HG02973 (cell line): ENCODE measurements at regions not wholly inside any gene's neighbourhood (a gene's known extent, or its start where the extent isn't known, plus 50 kb on each side); places are given as distances from the start of the nearest gene placed in this dataset.
"Not testable (repeated sequence)": the region's sequence is repeated elsewhere in the genome, so short reads cannot be mapped to it uniquely, and the experiment has no call there.

Experiments
- ATAC-seq: cut with Tn5 transposase; IDR thresholded peaks from one replicate; pipeline ENCODE4 v1.9.1; 2021; ENCODE audit warnings: moderate library complexity; ENCODE audit not compliant: unreplicated experiment

GRCh38 chr18:38153116-38153515, 587.5 kb upstream of the CELF4 start:
- not testable (repeated sequence) for ATAC-seq

DNA sequence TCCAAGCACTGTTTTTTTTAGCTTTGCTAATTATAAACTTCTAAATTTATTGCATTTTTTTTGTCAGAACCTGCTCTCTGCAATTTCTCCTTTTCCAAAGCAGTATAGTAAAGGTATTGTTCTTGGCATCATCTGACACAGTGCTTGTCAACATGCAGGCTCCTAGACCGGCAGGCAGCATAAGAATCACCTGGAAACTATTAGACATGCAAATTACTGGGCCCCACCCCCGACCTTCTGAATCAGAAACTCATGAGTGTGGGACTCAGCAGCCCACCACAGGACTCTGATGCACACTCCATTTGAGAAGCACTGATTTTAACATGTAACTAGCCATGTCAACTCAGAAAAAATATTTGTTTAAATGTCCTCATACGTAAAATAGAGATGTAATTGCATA, 551.1 kb upstream of the CELF4 start:
- no peak for ATAC-seq

DNA sequence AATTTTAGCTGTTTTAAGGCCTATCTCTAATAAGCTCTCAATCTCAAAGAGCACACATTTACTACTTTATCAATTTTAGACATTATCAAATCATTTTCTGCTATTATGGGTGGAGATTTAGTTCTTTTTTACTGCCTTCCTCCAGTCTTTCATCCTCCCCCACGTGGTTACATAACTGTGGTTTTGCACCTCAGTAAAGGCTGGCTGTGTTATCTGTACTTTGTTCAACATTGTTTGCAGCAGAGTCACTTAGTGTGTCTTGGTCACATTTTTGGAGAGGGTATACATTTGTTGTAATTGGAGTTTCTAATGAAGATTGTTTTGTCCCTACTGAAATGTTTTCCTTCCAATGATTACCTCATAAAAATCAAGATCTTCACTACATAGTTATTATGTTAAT, 549.6 kb upstream of the CELF4 start:
- ATAC-seq = no peak

- no peak for ATAC-seq
Measured at GRCh38 chr18:38087538-38087937, 521.9 kb upstream of the CELF4 start.

- no peak for ATAC-seq
Measured at GRCh38 chr18:38081516-38081915, 515.9 kb upstream of the CELF4 start.

DNA sequence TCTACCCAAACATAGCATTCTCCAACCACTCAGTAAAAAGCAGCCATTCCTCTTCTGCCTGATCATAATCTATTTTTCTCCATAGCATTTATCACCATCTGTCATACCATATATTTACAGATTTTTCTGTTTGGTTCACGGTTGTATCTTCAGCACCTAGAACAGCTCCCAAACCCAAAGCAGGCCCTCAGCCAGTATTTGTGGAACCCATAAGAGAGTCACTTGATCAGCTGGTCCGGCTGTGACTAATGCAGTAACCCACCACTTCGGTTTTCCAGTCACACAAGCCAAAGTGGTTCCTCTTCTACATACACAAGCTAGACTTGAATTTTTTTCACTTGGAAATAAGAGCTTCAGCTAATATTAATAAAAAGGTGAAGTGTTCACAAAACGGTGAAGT, 511.6 kb upstream of the CELF4 start:
- ATAC-seq = no peak

DNA sequence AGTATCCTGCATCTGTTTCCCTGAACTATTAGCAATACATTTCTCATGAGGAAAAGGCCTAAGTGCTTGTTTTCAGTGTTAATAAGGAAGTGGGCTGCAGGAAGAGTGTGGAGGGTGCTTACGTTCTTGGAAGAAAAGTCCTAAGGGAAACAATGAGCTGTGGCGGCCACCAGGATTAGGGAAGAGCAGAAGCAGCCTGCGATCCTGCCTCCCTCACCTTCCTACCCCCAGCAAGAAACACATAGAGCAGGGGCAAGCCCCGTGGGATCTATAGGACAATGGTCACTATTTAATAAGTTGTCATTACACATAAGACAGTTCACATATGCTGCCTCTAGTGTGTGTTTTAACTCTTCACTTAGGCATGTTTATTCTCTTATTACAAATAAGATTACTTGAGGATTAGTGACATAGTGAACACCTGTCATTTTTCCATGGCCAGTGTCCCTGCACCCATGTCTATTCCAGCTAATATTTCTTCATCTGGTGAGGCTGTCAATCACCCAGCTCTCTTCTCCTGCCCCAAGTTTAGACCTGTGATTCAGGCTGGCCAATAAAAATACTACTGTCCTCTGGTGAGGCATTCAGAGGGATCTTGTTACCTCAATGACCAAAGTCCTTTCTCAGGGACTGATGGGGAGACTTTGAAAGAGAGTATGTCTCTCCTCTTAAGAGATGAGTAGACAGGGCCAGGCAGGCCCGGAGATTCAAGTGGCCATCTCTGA, 510.9 kb upstream of the CELF4 start:
- ATAC-seq = no peak

GRCh38 chr18:38074298-38074876, 508.8 kb upstream of the CELF4 start:
- ATAC-seq = no peak

- ATAC-seq = no peak
Measured at GRCh38 chr18:38067821-38068220, 502.2 kb upstream of the CELF4 start.

DNA sequence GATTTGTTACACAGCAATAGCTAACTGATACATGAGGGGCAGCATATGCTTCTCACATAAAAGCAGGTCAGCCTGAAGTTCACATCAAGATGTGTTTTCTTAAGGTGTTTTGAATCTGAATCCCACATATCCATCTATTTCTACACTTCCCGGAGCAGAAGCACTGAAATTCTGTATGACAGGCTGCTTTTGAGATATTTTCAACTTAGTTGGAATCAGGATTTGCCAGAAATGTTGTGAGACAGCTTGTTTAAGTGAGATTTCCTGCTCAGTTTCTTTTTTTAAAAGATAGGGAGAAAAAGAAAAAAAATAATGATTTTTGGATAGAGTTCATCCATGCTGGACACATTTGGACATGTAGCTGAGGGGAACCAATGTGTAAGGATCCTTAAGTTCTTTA, 501.5 kb upstream of the CELF4 start:
- ATAC-seq = no peak

DNA sequence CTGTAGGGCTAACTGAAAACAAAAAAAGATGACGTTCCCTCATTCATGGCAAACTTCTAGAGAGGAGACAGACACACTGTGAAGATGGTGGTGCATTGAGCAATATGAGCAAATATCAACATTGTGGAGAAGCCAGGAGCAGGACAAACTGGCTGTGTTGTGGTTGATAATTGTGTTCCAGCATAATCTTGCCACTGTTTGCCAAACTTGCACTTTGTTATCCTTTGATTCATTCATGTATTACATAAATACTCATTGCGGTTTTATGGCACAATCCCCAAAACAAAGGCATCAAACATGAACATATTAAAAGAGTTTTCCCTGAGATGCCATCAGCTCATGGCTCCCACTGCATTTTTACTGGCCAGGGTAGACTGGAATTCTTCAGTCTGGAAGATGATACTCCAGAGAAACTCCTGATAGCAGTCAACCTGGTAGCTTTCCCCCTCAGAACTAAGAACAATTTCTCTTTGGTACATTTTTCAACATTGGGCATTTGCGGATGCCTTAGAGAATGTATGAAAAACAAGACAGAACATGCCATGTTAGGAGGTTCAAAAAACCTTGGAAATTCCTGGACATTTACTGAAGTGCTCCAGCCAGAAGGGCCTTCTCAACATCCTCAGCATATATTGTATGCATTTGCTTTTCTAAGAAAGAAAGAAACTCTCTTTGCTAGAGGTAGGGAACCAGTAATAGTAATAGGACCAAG, 487.4 kb upstream of the CELF4 start:
- ATAC-seq = no peak

DNA sequence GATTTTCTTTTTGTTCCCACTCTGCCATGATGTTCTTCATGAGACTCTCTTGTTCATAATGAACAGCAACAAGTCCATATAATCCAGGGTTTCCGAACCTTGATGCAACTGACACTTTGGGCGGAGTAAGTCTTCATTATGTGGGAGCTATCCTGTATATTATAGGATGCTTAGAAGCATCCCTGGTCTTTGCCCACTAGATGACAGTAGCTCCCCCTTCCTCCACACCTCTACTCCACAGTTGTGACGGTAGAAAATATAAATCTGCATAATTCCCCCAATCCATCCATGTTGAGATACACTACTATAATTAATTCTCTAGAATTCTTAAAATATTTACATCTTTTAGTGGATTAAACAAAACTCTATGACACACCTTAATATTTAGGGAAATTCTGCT, 482.2 kb upstream of the CELF4 start:
- ATAC-seq = no peak

DNA sequence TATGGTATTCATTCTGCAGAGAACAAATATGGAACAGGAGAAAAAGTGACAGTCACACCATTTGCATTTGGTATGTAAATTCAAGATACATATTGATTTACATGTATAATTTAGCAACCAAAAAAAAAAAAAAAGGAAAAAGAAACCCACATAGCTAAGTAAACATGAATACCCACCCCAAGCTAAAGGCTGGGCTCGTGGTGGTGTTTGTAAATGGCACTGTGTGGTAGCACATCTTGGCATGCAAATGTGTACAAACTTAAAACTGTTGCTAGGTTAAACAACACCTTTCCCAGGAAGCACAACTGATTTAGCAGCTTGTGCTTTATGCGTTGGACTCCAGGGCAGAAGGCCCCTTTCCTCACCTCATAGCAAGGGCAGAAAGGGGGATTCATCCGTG, 481.1 kb upstream of the CELF4 start:
- no peak for ATAC-seq

DNA sequence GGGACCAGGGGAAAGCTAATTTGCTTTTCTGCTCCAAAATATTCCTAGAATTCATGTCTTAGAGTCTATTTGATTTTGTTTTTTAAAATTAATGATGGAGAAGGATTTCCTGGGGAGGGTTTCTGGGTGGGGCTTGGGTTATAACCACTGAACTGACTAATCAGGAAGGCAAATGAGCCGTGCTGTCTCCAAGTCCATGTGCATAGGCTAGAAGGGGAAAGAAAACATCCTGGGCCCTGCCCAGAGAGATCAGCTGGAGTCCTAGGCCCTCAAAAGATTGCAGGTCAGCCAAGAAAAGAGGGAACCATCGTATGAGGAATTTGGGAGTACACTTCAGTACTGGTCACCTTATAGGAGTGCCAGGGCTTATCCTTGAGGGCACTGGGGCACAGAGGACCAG, 480.2 kb upstream of the CELF4 start:
- ATAC-seq = no peak

DNA sequence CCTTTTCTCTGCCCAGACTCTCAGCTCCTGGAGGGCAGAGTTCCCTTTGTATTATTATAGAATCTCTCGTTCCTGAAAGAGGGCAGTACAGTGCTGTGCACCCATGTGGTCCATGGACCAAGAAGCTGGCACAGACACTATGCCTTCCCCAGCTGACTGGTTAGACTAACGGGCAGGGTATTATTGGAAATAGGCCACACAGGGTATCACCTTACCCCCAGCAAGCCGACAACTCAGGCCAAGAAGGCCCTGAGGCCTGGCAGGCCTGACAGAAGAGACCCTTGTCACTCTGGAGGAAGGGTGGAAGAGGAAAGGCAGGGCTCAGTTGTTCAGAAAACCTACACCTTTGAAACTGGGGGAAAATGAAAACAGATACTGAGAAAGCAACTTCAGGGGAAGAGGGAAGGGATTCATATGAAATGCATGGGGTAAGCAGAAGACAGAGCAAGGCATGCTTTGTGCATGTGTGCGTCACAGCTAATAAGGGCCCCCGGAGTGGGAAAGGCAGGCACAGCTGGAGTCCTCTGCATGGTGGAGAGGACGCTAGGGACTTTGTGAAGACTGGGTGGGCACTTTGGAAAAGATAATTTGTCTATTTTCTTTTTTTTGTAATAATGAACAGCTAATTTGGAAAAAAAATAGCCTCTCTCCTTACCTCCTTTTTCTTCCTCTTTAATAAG, 476.8 kb upstream of the CELF4 start:
- no peak for ATAC-seq

DNA sequence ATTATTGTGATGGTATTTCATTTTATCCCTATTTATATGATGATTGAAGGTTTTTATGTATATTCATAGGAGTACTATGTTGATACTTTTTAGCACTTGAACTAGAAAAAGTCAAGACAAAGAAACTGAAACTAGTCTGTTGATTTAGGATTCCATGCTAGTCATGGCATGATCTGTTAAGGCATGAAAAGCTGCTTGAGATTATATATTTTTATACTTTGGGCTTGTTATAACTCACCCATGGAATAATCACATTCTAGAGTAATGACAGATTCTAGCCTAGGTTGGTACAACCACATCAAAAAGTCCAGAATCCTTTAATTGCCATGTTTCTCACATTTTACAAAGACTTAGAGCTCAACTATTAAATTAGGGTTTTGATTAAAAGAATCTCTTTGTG, 472.6 kb upstream of the CELF4 start:
- no peak for ATAC-seq

DNA sequence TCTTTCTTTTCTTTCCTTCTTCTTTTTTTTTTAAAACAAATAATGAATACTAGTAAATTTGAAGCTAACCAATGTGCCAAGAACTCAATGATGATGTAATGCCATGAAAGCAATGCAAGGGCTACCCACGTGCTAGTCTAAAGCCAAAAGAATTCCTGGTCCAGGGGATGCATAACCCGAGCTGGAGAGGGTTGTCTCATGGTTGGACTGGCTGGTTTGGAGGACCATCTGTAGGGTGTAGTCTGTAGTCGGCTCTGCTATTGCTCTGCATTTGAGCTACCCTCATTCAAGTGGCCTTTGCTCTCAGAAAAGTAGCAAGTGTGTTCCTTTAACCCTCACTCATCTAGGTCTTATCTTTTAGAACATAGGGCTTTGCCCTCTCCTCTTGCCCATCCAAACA, 469.6 kb upstream of the CELF4 start:
- no peak for ATAC-seq

DNA sequence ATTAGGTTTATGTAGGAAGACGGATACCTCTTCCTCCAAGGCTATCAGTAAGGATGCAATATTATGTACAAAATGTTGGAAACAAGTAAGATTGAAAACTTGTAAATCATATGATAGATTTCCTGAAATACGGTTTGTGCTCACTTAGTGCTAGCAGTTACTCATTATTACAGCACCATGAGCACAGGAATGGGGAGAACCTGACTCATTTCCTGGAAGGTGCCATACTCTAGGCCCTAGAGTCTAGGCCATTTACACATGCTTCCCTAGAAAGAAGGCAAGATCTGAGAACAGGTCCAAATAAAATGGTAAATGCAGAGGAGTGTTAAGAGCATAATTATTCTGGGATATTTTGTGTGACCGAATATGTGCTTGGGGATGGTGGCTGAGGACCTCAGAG, 467.7 kb upstream of the CELF4 start:
- ATAC-seq = no peak

- no peak for ATAC-seq
Measured at GRCh38 chr18:38032516-38032915, 466.9 kb upstream of the CELF4 start.

DNA sequence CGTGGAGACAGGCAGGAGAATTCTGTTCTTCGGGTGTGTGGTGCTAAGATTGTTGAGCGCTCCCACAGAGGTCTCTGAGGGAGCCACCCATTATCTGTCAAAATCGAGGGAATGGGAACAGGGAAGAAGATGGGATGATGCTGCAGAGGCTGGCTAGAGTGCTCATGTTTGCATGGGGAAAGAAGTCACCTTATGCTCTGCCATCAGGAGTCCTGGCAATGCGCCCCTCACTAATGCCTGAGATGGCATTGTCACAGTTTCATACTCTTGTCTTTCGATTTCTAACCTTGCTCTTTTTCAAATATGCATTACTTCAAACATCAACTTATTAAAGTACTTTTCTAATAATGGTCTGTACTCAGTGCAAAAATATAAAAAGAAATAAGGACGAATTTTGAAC, 463.3 kb upstream of the CELF4 start:
- ATAC-seq = no peak

DNA sequence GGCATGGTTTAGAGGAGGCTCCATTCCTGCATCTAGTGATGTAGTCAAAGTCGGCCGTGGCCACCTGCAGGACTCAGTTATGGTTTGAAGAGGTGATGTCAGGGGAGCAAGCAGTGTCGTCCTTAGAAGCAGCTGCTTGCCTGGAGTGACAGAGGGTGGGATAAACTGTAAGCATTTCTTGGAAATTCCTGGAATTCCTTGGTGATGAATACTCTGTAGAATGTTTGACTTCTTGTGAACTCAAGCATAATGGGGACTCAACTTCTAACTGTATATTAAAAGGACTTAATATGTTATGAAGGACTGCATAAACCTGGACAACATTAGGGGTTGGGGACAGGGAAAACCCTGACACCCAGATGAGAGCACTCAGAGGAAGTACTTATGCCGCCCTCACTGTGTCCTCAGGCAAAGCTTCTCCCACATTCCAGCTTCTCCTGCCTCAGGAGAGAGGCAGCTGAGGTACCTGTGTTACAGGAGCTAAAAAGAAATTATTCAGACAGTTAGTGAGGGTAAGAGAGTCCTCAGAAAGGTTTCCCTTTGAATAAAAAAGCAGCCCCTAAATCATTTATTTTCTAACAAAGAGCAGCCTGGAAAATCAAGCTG, 459.9 kb upstream of the CELF4 start:
- no peak for ATAC-seq
